ENCODE measurements at regions not wholly inside any gene's neighbourhood (a gene's known extent, or its start where the extent isn't known, plus 50 kb on each side); places are given as distances from the start of the nearest gene placed in this dataset.

- DNase-seq: no peak
Measured at GRCh38 chr20:6611911-6612605, 155.4 kb upstream of the BMP2 start.

DNA sequence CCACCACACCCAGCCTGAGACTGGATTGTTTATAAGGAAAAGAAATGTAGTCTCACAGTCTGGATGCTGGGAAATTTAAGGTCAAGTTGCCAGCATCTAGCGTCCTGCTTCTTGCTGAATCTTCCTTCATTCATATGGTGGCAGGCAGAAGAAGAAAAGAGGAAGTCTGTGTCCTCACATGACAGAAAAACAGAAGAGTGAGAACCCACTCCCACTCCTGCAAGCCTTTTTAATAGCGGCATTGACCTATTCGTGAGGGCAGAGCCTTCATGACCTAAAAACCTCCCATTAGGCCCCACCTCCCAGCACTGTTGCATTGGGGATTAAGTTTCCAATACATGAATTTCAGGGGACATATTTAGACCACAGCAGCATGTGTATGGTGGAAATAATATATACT is 160.8 kb upstream of the BMP2 start:
- no peak for DNase-seq

DNA sequence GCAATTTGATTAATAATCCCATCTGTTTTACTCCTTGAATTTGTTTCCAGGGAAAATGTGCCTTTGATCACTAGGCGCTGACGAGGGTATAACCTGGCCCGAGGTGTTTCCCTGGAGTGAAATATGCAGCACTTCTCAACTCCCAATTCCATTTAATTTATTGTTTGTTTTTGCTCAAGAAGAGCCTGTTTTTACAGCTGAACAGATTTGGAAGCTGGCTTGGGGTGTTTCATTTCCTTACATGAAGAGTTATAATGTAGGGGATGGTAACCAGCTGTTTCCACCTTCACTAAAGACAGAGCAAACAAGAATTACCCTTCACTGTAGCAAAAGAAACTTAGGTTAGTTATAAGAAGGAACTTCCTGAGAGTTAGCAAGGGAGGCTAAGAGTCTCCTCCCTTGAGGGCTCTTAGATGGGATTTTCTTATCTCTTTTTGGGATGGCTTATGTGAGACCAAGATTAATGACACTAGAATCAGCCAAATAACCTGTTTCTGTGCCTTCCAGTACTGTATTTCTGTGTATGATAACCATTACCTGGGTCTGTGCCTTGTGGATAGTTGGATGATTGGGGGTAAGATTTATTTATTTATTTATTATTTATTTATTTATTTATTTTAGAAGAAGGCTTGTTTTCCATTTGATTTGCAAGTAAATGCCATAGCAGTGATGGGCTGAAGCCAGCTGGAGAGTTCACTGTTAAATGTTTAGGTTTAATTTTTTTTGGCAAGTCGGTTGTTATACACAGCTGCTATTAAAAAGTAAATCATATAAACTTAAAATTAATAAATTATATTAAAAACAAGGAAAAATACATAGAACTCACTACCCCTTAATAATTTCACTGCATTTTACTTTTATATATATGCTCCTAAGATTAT is 162.2 kb upstream of the BMP2 start:
- DNase-seq: no peak

DNA sequence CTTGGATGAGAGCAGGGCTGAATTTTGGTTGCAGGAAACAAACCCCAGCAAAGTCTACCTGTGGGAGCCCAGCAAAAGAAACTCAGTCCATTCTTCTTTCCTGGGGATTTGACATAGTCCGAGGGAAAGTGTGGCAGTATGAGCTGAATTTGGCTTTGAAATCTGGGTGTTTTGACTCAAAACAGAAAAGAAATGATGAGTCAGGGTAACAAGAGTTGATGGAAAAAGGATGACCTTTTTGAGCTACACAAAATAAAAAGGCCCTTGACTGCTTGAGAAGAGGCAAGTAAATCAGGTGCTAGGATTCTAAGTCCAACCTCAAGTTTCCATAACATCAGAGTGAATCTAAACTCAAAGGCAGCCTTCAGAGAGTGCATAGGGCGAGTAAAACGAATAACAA is 163.3 kb upstream of the BMP2 start:
- no peak for DNase-seq

DNA sequence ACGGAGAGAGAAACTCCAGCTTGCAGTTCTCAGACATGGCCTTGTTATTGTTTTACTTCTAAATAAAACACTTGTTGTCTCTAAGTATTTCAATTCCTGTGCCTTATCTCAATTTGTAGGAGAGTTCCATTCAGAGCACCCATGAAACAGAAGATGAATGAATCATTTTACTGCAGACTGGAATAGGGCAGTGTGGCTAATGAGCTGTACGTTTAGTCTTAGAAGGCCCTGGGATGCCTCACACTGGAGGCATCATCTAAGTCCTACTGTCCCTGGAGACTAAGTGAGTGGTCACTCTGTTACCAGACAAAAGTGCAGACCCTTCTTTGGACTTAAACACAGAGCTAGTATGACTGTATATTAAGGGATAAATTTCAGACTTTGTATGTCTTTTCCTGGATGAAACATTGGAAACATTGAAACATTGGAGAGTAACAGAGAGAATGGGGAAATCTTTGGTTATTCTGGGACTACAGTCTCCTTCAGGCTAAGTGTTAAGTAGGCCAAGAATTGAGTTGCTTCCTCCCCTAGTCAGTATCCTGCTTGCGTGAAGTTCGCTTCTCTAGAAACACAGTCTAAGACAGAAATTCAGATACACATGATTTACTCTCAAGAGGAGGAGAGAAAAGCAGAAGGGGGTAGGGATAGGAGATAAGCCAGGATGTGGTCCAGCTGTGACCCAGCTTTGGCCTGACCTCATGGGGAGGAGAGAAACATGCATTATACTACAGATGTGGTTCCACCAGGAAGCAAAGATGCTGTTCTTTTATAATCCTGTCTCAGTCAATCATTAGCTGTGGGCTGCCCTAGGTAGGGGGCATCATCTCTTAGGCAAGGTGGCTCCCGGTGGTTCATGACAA is 167.4 kb upstream of the BMP2 start:
- DNase-seq: no peak

DNA sequence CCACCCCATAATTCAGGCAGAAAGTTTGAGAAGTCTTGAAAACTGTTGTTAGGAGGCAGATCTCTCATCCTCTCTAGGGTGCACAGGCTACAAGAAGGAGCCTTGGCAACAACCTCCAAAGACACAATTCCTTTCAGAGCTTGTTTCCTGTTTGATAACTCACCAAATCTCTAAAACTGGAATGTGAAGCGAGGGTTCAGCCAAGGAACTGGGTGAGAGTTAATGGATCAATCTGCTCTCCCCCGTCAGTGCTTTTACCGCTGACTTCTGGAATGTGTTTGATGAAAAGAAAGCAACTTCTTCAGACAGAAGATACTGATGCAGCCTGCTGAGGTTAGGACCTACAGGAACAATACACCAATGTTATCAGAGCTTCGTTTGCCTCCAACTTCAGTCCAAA is 171.8 kb upstream of the BMP2 start:
- DNase-seq: no peak

DNA sequence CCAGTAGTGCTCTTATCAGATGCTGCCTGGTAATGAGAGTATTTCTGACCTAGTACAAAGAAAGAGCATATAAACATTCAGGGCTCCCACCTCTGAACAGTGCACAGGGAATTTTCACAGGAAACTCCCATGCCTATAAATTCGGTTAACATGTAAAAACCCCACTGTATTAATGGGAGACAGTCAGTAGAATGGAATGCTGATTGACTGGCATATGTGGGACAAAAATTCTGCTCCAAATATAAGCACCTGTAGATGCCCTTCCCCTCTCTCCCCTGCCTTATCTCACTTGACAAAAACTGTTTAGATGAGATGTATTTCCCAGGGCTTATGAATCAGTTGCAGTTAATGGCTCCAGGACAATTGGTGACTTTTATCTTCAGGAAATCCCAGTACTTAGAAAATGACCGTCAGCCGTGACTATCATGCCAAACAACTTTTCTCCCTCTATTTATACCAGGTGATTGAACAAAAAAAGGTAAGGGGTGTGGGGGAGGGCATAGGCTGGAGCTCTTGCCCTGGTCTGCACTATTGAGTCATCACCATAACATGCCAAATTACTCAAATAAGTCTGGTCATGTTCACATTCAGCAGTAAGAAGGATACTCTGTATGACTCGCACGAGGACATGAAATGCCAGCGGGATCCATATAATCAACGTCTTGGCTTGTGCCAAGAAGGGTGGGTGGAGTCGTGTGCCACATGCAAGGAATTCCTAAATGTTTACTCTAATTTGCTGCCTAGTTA is 176.4 kb upstream of the BMP2 start:
- no peak for DNase-seq

GRCh38 chr20:6588296-6588695 is 179.2 kb upstream of the BMP2 start:
- DNase-seq: no peak

- DNase-seq: peak; percentile 43
Measured at GRCh38 chr20:6583134-6583738, 184.2 kb upstream of the BMP2 start.

DNA sequence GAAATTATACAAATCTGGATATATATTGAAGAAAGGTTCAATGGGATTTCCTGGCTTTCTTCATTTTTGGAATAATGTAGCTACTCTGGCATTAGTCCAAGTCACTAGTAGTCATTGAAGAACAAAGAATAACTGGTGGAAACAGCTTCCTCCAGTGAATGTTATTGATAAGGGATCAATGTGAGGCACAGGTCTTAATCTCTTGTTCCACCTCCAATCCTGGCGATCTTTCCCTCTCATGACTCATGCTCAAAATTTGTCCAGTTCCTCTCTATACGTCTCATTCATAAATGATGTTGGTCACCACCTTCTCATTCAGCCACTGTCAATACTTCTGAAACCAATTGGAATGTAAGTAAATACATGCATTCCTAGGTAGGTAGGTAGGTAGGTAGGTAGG is 185.0 kb upstream of the BMP2 start:
- no peak for DNase-seq

DNA sequence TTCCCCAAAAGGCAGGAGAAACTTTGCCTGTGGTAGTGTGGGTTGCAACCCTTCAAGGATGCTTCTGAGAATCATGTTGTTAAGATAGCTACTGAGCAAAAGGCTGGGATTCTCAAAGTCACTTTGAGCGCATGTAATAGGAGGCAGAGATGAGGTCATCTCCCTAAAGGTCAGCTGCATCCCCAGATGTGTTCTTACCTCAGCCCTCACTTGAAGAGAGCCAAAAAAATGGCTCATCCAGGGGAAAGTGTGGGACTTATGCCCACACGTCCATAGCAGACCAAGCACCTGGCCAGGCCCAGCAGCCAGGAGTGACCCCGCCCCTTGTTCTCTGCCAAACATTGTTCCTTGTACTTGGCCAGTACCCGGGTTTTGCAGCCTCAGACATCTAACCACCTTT is 187.0 kb upstream of the BMP2 start:
- no peak for DNase-seq

- DNase-seq: no peak
Measured at GRCh38 chr20:6579824-6580223, 187.7 kb upstream of the BMP2 start.

GRCh38 chr20:6579417-6579816 is 188.1 kb upstream of the BMP2 start:
- no peak for DNase-seq

DNA sequence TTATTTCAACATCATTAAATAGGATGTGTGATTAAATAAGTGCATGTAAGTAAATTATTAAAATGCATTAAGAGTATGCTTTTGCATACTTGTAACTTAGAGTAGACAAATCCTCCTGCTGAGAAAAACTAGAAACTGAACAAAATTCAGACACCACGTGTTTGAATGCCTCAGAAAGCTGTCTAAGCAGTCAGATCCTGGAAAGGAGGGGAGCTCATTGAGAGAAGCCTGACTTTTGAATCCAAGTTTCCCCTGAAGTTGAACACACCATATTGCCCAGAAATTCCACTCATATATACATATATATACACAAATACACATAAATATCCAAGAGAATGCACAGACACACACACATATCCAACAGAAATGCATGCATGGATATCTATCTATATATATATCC is 190.0 kb upstream of the BMP2 start:
- no peak for DNase-seq

- DNase-seq: no peak
Measured at GRCh38 chr20:6576726-6577125, 190.8 kb upstream of the BMP2 start.

DNA sequence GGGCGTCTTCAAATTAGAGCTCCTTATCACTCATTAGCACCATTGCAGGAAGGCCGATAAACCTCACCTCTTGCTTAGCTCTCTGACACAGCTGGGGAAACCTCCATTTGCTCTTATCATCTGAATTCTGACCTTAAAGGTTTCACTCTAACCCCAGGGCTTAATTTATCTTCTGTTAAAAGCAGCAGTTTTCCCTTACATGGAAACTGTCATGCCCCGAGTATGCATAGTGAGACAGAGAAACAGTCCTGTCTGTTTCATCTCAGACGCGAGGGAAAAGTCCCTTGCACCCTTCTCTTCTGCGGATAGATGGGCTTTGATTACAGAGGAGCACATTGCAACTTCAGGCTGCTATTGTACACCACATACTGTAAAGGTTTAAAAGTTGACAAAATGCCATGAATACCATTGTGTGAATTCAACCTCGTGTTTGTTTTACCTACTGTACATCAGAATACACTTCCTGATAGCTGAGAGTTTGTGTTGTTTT is 191.5 kb upstream of the BMP2 start:
- no peak for DNase-seq

DNA sequence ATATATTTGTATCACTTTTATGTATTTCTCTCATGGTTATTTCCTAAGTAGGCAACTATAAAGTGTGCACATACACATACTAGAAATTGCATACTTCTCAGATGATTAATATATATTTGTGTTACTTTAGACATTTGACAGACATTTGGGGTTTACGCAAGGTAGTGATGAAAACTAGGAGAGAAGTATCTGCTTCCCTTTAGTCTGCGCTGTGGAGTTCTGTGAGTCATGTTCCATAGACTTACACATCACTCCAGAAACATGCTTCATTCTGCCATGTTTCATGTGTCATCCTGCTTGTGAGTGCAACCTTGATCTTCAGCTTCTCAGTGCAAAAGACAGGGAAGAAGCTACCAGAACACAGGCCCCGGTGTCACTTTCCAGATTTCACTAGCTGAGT is 200.7 kb upstream of the BMP2 start:
- DNase-seq: no peak

DNA sequence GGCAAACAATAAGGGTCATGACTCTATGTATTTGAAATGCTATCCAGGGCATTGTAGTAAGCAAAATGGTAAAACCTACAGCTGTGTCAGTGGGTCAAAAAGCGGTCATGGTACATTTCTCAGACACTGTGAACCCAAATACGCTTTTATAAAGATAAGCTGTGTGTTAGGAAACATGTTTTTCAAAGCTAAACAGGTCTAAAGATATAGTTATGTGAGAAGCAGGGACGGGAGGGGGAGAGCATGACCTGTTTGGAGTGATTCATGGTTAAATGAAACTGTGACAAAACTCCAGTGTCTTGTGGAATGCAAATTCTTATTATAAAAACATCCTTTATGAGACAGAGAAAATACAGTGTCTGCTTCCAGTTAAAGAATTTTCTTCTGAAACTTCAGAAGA is 205.4 kb upstream of the BMP2 start:
- no peak for DNase-seq

DNA sequence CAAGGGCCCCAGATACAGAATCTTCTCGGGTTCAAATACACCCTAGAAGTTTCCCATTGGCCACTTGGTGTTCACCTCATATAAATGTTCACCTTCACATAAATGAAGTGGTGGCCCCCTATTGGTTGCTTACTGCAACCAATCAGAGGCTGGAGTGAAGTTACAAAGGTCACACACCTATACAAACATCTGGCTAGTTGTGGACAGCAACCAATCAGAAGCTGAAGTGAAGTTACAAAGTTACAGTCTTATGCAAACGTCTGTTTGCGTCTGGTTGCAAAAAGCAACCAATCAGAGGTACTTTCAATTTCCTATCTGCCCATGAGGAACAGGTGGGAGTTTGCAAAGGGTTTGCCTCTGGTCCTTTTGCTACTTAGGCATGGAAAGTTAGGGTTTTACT is 206.5 kb upstream of the BMP2 start:
- no peak for DNase-seq

GRCh38 chr20:6559791-6560190 is 207.7 kb upstream of the BMP2 start:
- no peak for DNase-seq

GRCh38 chr20:6558341-6558740 is 209.1 kb upstream of the BMP2 start:
- DNase-seq: no peak
